ENCODE measurements at regions not wholly inside any gene's neighbourhood (a gene's known extent, or its start where the extent isn't known, plus 50 kb on each side); places are given as distances from the start of the nearest gene placed in this dataset.
"Not testable (repeated sequence)": the region's sequence is repeated elsewhere in the genome, so short reads cannot be mapped to it uniquely, and the experiment has no call there.

- Mint-ChIP-seq H3K27me3 (no peaks in the 10 kb centered on the region), H3K36me3 (no peaks in the 10 kb centered on the region), H3K9me3 (no peaks in the 10 kb centered on the region), H3K4me1 (no peaks in the 10 kb centered on the region), H3K4me3 (no peak overlapping the region), H3K27ac (no peak overlapping the region)
- CTCF ChIA-PET: no interaction called here
- DNase-seq: no peak
These were observed 596.0 kb downstream of the SLC16A7 start for GRCh38 chr12:60191676-60192359.

DNA sequence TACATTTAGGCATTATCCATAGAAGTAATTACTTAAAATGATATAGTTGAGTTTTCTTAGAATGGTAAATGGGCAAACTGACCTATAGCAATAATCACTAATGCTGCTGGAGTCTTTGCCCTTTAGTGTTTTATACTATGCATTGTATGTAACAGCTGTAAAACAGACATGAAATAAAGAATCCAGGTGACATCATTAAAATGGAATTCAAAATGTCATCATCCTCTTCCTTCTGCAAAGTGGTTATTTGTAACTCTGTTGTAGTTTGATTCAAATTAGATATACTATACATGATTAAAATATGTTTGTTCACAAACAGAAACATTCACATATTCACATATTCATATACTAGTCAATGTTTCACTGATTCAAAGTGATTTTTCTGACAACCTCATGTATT lies 598.8 kb downstream of the SLC16A7 start:
- no peak for DNase-seq
- CTCF ChIA-PET: no interaction called here
- no peak overlapping the region for H3K4me3 Mint-ChIP-seq
- H3K27ac Mint-ChIP-seq: no peak overlapping the region
- no peaks in the 10 kb centered on the region for H3K36me3 Mint-ChIP-seq
- no peaks in the 10 kb centered on the region for H3K27me3 Mint-ChIP-seq
- H3K4me1 Mint-ChIP-seq: no peaks in the 10 kb centered on the region
- H3K9me3 Mint-ChIP-seq: no peaks in the 10 kb centered on the region

DNA sequence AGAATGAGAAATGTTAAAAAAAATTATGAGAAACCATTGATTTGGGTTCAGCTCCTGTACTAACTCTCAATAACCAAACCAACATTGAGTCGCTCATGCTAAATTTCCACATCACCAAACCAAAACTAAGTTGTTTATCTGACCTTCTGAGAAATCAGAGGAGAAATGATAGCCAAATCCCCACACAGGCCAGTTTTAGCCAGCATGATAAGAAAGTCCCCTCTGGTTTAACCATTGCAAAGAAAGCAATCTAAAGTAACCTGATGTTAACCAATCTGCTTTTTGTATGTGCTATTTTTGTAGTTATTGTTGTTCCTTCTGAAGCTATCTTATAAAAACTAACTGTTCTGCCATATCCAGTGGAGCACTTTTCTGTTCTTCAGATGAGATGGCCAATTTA lies 599.7 kb downstream of the SLC16A7 start:
- Mint-ChIP-seq H3K9me3 (no peaks in the 10 kb centered on the region), H3K36me3 (no peaks in the 10 kb centered on the region), H3K4me3 (no peak overlapping the region), H3K4me1 (no peaks in the 10 kb centered on the region), H3K27me3 (no peaks in the 10 kb centered on the region), H3K27ac (no peak overlapping the region)
- DNase-seq: no peak
- CTCF ChIA-PET: no interaction called here

GRCh38 chr12:60196366-60196765 lies 600.5 kb downstream of the SLC16A7 start:
- Mint-ChIP-seq H3K27ac (no peak overlapping the region), H3K4me1 (no peaks in the 10 kb centered on the region), H3K9me3 (no peaks in the 10 kb centered on the region), H3K4me3 (no peak overlapping the region), H3K27me3 (no peaks in the 10 kb centered on the region), H3K36me3 (no peaks in the 10 kb centered on the region)
- DNase-seq: no peak
- CTCF ChIA-PET: no interaction called here

GRCh38 chr12:60197589-60197988 lies 601.8 kb downstream of the SLC16A7 start:
- no peaks in the 10 kb centered on the region for H3K27me3 Mint-ChIP-seq
- no peak for DNase-seq
- no peak overlapping the region for H3K27ac Mint-ChIP-seq
- H3K4me1 Mint-ChIP-seq: no peaks in the 10 kb centered on the region
- H3K4me3 Mint-ChIP-seq: no peak overlapping the region
- no peaks in the 10 kb centered on the region for H3K9me3 Mint-ChIP-seq
- H3K36me3 Mint-ChIP-seq: no peaks in the 10 kb centered on the region
- CTCF ChIA-PET: no interaction called here

DNA sequence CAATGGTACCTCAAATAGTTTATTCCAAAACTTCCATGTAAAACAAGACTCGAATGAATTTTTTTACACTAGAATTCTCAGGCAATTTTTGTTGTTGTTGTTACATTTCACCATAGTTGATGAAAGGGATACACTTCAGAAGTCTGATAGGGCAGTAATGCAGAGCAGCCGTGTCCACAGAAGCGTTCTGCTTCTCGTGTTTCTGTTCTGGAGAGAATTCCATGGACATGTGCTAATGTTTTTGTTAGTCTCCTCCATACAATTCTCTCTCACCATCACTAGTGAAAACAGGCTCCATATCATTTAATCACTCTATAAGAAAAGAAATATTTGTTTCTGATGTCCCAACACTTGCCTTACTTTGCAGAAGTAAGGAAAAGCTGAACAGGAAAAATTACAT lies 606.1 kb downstream of the SLC16A7 start:
- Mint-ChIP-seq H3K36me3 (no peaks in the 10 kb centered on the region), H3K9me3 (no peaks in the 10 kb centered on the region), H3K27me3 (no peaks in the 10 kb centered on the region), H3K27ac (no peak overlapping the region), H3K4me3 (no peak overlapping the region), H3K4me1 (no peaks in the 10 kb centered on the region)
- CTCF ChIA-PET: no interaction called here
- DNase-seq: no peak

GRCh38 chr12:60205500-60205899 lies 609.7 kb downstream of the SLC16A7 start:
- no peaks in the 10 kb centered on the region for H3K27me3 Mint-ChIP-seq
- no peaks in the 10 kb centered on the region for H3K9me3 Mint-ChIP-seq
- CTCF ChIA-PET: no interaction called here
- no peaks in the 10 kb centered on the region for H3K4me1 Mint-ChIP-seq
- DNase-seq: no peak
- no peak overlapping the region for H3K4me3 Mint-ChIP-seq
- H3K27ac Mint-ChIP-seq: no peak overlapping the region
- H3K36me3 Mint-ChIP-seq: no peaks in the 10 kb centered on the region

DNA sequence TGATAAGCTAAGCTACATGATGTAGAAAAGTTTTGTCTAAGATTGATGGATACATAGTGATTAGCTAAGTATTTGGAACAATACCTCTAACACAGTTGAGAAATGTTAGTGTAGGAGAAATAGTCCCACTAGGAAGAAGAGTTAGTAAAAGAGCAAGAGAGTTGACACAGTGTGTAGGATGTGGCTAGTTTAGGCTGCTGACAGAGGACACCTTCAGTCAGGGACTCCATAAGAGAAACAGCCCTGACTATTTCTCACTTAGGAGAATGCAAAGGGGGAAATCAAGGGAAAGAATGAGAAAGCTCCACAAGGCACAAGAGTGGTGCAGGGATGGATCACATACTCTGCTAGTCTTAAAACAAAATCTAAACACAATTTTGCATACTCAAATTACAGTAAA lies 613.7 kb downstream of the SLC16A7 start:
- no peak overlapping the region for H3K27ac Mint-ChIP-seq
- H3K4me1 Mint-ChIP-seq: no peaks in the 10 kb centered on the region
- peaks cover 3% of the 10 kb centered on the region for H3K9me3 Mint-ChIP-seq
- H3K4me3 Mint-ChIP-seq: no peak overlapping the region
- CTCF ChIA-PET: no interaction called here
- DNase-seq: no peak
- H3K36me3 Mint-ChIP-seq: no peaks in the 10 kb centered on the region
- no peaks in the 10 kb centered on the region for H3K27me3 Mint-ChIP-seq

DNA sequence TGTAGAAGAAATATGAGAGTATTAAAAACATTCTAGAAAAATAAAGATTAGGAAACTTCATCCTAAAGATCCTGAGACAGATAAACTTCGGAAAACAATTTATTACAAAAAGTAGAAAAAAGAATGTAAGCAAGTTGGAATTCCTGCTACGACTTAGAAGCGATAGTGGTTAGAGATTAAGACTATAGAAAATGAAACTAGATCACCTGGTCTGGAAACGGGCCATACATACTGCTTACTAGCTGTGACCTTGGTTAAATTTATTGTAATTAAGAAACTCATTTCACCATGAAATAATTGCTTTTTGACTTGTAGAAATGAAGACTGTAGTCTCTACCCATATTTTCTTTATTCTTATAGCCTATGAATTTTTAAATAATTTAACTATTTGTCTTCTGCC lies 614.1 kb downstream of the SLC16A7 start:
- Mint-ChIP-seq H3K9me3 (peaks cover 3% of the 10 kb centered on the region), H3K36me3 (no peaks in the 10 kb centered on the region), H3K4me3 (no peak overlapping the region), H3K27me3 (no peaks in the 10 kb centered on the region), H3K27ac (no peak overlapping the region), H3K4me1 (no peaks in the 10 kb centered on the region)
- no peak for DNase-seq
- CTCF ChIA-PET: no interaction called here

- no peaks in the 10 kb centered on the region for H3K36me3 Mint-ChIP-seq
These were observed 614.9 kb downstream of the SLC16A7 start for GRCh38 chr12:60210756-60211155.

DNA sequence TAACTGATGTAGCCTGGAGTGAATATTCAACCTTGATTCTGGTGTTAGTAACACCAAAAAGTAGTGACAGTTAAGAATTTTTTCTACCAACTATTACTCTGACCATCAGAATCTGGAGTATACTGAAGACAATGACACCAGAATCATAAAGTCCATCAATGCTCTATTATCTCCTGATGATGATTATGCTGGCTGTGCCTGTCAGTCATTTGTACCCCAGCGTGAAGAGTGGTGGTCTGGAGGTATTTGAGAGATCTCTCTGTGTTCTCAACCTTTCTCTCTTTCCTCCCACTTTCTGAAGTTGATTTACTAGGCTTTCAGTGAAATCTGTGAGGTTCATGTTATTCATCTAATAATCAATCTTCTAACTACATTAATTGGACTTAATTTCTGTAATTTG lies 615.4 kb downstream of the SLC16A7 start:
- no peak for DNase-seq
- H3K9me3 Mint-ChIP-seq: peaks cover 3% of the 10 kb centered on the region
- H3K4me3 Mint-ChIP-seq: no peak overlapping the region
- no peaks in the 10 kb centered on the region for H3K4me1 Mint-ChIP-seq
- no peaks in the 10 kb centered on the region for H3K36me3 Mint-ChIP-seq
- CTCF ChIA-PET: no interaction called here
- no peak overlapping the region for H3K27ac Mint-ChIP-seq
- no peaks in the 10 kb centered on the region for H3K27me3 Mint-ChIP-seq

More at GRCh38 chr12:60210756-60211155, 614.9 kb downstream of the SLC16A7 start:
- no peaks in the 10 kb centered on the region for H3K4me1 Mint-ChIP-seq
- no peak overlapping the region for H3K27ac Mint-ChIP-seq
- CTCF ChIA-PET: no interaction called here
- no peak overlapping the region for H3K4me3 Mint-ChIP-seq
- H3K9me3 Mint-ChIP-seq: peaks cover 3% of the 10 kb centered on the region
- no peak for DNase-seq
- H3K27me3 Mint-ChIP-seq: no peaks in the 10 kb centered on the region

GRCh38 chr12:60212159-60213000 lies 616.6 kb downstream of the SLC16A7 start:
- Mint-ChIP-seq H3K36me3 (no peaks in the 10 kb centered on the region), H3K4me3 (no peak overlapping the region), H3K4me1 (no peaks in the 10 kb centered on the region), H3K27ac (no peak overlapping the region), H3K27me3 (no peaks in the 10 kb centered on the region), H3K9me3 (peaks cover 3% of the 10 kb centered on the region)
- CTCF ChIA-PET: no interaction called here
- no peak for DNase-seq

DNA sequence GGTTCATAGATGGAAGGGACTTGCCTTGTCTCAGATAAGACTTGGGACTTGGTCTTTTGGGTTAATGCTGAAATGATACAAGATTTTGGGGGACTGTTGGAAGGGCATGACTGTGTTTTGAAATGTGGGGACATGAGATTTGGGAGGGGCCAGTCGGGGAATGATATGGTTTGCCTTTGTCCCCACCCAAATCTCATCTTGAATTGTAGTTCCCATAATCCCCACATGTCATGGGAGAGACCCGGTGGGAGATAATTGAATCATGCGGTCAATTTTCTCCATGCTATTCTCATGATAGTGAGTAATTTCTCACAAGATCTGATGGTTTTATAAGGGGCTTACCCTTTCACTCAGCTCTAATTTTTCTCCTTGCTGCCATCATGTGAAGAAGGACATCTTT lies 617.4 kb downstream of the SLC16A7 start:
- not testable (repeated sequence) for H3K27me3 Mint-ChIP-seq

GRCh38 chr12:60216226-60216625 lies 620.4 kb downstream of the SLC16A7 start:
- CTCF ChIA-PET: no interaction called here
- H3K27ac Mint-ChIP-seq: no peak overlapping the region
- no peak overlapping the region for H3K4me3 Mint-ChIP-seq
- H3K9me3 Mint-ChIP-seq: peaks cover 3% of the 10 kb centered on the region
- no peak for DNase-seq
- H3K36me3 Mint-ChIP-seq: no peaks in the 10 kb centered on the region
- no peaks in the 10 kb centered on the region for H3K4me1 Mint-ChIP-seq
- no peaks in the 10 kb centered on the region for H3K27me3 Mint-ChIP-seq

More for the DNA sequence above, 617.4 kb downstream of the SLC16A7 start:
- H3K27ac Mint-ChIP-seq, H3K4me1 Mint-ChIP-seq, CTCF ChIA-PET, DNase-seq, H3K36me3 Mint-ChIP-seq, H3K9me3 Mint-ChIP-seq, H3K4me3 Mint-ChIP-seq: not testable (repeated sequence)

- Mint-ChIP-seq H3K4me1 (no peaks in the 10 kb centered on the region), H3K27ac (no peak overlapping the region), H3K36me3 (no peaks in the 10 kb centered on the region), H3K9me3 (peaks cover 2% of the 10 kb centered on the region), H3K4me3 (no peak overlapping the region), H3K27me3 (no peaks in the 10 kb centered on the region)
- CTCF ChIA-PET: no interaction called here
- DNase-seq: no peak
These were observed 627.4 kb downstream of the SLC16A7 start for GRCh38 chr12:60223242-60223641.
